Left renal cortex interstitium (tissue), 4 donors: ENCODE measurements at regions not wholly inside any gene's neighbourhood (a gene's known extent, or its start where the extent isn't known, plus 50 kb on each side); places are given as distances from the start of the nearest gene placed in this dataset.
"Not testable (repeated sequence)": the region's sequence is repeated elsewhere in the genome, so short reads cannot be mapped to it uniquely, and the experiment has no call there.

ENCODE experiments used
- DNase-seq, 4 donors: peaks; one replicate each; pipeline ENCODE4 v3.0.0-alpha.2; 2013; ENCODE audit warnings: low read depth in 4 of 4, low spot score in 2 of 4, missing footprints in 1 of 4

- no peak for DNase-seq
Observed at GRCh38 chr2:207437524-207438143, 92.1 kb upstream of the CREB1 start.

- DNase-seq, result no peak
Observed at GRCh38 chr2:207438414-207439126, 91.2 kb upstream of the CREB1 start.

DNA sequence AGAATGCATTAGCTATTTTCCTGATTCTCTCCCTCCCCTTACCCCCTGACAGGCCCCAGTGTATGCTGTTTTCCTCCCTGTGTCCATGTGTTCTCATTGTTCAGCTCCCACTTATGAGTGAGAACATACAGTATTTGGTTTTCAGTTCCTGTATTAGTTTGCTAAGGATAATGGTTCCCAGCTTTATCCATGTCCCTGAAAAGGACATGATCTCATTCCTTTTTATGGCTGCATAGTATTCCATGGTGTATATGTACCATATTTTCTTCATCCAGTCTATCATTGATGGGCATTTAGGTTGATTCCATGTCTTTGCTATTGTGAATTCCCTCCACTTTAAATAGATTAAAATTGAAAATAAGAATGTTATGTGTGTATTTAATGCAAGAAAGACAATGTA lies 89.9 kb upstream of the CREB1 start:
- DNase-seq, result not testable (repeated sequence)

DNA sequence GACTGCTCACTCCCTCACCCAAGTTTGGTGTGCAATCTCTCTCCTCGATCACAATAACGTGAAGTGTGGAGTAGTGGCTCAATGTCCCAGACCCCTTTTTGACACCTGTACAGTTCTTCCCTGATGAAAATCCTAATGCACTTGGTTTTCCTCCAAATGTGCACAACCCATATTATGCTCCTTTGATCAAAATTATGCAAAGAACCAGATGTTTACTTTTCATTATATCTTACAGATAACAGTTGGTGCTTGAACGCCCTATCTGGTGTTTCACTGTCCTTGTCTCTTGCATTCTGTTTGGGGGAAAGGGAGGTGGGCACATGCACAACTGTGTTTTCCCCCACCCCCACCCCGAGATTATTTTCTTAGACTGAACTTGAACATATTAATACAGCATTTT lies 85.0 kb upstream of the CREB1 start:
- no peak for DNase-seq

GRCh38 chr2:207446653-207447052 lies 83.1 kb upstream of the CREB1 start:
- DNase-seq, result no peak

- no peak for DNase-seq
Observed at GRCh38 chr2:207448006-207448405, 81.8 kb upstream of the CREB1 start.

GRCh38 chr2:207449642-207450165 lies 80.1 kb upstream of the CREB1 start:
- no peak for DNase-seq

- DNase-seq, result no peak
Observed at GRCh38 chr2:207450186-207450585, 79.6 kb upstream of the CREB1 start.

DNA sequence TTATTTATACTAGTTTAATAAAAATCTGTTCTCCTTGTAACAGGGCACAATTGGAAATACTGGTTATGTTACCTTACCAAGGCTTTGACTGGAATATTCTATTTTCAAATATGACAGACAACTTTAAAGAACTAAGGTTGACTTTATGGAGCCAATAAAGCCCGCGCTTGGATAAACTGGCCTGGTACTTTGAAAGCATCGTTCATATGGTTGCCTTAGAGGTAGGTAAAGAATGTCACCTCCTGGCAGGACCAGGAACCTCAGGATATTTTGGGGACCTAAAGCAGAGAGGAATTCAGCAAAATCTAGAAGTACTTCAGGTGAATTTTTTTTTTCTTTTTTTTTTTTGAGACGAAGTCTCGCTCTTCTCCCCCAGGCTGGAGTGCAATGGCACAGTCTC lies 71.2 kb upstream of the CREB1 start:
- no peak for DNase-seq

DNA sequence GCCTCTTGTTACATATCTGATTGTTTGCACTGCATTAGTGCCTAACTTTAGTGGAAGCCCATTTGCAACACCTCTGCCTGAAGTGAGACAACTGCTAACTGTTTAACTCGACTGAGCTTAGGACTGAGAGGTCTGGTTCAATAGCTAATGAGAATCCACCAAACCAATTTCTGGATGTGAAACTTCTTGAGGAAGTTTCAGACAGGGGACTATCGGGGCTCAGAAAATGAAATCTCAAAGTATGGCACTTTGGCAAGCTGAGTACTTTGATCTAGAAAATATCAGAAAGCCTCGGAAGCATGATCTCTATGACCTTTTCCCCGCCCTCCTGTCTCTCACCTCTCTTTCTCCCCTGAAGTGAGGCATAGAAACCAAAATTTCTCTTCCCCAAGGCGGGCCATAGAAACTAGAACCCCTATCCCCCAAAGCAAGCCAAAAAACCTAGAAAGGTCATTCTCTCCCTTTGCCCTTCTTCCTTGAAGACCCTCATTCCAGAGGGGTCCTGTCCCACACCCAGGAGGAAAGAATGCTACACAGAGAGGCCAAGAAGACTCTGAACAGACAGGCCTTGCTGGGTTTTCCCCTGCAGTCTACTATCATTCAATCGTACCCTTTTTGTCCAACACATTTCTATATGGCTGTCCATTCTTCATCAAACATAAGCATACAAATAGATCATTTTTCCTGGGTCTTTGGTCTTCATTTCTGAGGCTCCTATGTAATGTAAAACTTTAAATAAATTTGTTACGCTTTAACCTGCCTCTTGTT lies 69.6 kb upstream of the CREB1 start:
- no peak for DNase-seq

DNA sequence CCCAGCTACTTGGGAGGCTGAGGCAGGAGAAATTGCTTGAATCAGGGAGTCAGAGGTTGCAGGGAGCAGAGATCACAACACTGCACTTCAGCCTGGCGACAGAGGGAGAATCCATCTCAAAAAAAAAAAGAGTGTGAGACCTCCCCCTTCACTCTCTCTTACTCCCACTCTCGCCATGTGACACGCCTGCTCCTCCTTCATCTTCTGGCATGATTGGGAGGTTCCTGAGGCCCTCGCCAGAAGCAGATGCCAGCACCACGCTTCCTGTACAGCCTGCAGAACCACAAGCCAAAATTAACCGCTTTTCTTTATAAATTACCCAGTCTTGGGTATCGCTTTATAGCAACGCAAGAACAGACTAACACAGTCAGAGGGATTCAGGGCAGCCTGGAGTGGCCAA lies 66.3 kb upstream of the CREB1 start:
- DNase-seq, result no peak

DNA sequence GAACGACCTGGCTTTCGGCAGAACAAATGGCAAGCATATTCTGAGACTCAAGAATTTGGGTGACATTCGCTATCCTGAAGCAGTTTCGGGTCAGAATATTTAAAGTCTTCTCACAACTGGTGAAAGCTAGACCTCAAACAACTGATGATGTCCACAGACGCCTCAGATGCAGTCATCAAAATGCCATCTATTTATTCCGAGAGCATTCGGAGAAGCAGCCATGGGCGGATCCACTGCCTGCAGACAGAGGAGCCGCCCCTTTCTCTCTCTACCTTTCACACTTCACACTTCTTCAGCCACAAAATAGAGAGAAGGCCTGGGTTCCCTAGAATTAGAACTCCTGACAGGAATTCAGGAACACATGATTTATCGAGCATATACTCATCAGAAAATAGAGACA lies 65.8 kb upstream of the CREB1 start:
- DNase-seq, result no peak

GRCh38 chr2:207465894-207466293 lies 63.9 kb upstream of the CREB1 start:
- DNase-seq, result no peak

DNA sequence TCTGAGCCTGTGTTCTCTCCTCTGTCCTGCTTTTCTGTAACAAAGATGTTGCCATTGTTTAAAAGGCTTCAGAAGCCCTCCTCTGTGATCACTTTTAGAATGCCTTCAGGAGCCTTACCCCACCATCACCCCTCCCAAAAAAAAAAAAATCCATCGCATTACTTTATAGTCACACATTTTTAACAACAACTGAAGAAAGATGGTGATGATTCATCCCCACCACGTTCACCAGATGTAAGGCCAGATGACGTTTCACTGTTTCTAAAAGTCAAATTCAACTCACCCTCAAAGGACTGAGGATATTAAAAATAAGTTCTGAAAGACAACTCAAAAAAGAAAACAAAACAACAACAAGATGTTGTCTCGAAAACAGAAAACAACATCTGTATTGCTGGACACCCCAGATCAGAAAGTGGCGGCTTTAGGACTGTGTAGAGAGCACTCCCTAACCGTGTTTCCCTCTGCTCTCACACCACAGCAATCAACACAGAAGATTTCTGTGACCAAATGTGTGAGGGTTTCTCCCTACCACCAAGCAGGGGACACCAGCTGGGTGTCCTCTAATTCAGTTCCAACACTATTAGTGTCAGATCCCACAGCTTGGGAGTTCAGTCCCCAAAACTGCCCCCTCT lies 61.9 kb upstream of the CREB1 start:
- DNase-seq, result no peak

- no peak for DNase-seq
Observed at GRCh38 chr2:207468488-207468887, 61.3 kb upstream of the CREB1 start.

GRCh38 chr2:207469451-207469850 lies 60.3 kb upstream of the CREB1 start:
- no peak for DNase-seq

DNA sequence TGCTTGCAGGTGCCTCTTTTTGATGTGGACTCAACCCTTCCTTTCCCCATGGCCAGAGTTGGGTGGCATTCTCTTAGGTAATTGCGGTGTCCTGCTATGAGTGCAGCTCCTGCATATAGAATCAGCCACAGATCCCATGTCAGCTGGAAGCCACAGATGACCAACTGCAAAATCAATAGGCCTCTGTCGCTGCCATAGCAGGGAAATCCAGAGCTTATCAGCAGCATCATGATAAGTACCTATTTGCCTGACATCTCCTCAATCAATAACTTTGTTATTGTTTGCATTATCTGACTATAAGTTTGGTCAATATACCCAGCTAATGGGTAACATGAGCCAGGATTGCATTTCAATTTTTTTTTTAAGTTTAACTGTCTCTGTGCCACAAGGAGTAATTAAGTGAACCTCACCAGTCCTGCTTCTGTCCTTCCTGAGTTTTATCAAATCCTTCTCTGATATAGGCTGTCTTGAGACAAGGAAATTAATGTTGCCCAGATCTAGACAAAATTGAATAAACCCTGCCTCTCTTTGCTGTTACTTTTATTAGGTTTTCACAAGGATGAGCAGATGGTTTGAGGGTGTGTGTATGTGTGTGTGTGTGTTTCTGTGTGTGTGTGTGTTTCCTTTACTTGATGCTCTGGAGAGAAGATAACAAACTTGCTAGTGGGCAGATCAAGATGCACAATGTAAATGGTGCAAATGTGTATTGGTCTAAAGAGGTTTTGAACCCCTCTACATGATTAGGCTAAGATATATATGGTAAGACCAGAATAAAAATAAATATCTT lies 59.6 kb upstream of the CREB1 start:
- no peak for DNase-seq

DNA sequence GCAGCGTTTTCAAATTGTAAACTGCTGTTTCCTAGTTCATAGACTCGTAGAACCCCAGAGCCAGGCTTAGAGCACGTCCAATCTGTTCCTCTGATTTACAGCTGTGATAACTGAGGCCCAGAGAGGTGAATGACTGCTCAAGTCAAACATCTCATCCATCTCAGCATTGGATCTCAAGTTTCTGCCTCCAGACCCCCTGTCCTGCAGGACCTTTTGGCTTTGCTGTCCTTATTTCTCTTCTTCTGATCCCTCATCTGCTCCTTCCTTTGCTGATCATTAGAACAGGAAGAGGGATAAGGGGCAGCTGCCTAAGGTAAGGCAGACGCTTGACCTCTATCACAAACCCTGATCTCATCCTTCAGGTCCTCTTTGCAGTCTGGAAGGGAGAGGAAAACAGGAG lies 58.5 kb upstream of the CREB1 start:
- DNase-seq, result no peak

DNA sequence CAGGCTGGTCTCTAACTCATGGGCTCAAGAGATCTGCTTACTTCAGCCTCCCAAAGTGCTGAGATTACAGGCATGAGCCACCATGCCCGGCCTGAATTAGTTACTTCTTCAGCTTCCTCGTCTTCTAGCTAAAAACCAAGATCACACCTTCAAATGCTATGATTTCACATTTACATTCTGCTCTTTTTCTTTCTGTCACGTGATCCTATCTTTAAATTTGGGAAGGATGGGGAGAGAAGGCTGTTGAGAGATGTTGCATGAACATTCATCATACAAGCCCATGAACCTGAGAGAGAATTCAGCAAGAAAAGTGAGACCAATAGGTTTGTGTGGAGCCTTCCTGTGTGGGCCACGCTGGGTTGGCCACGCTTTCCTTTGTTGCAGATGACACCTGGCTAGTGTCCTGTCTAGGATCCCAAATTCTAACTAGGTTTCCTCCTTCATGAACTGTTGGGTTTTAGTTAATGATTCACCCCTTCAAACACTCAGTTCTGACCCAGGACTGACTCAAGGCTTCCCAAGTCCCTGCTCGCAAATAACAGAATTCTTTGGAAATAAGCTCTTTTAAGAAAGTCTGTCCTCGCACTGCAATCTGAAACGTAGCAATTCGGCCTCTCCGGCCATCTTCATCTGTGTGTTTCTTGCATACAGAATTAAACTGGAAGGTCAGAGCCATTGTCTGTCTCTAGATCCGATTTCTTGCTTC lies 57.3 kb upstream of the CREB1 start:
- no peak for DNase-seq
